Activated naive CD4-positive, alpha-beta T cell treated with anti-CD3 and anti-CD28 coated beads, Interleukin-2, amount 50 U/mL, for 72 hours (primary cell): ENCODE measurements at regions not wholly inside any gene's neighbourhood (a gene's known extent, or its start where the extent isn't known, plus 50 kb on each side); places are given as distances from the start of the nearest gene placed in this dataset.
"Not testable (repeated sequence)": the region's sequence is repeated elsewhere in the genome, so short reads cannot be mapped to it uniquely, and the experiment has no call there.

Source experiments
- ATAC-seq, 2 donors: fragments of 150-1000 bp; cut with Tn5 transposase; 2 replicates each; pipeline ENCODE4 v1.10.0; 2021; ENCODE audit warnings: mild to moderate bottlenecking in 2 of 2, moderate library complexity in 2 of 2
- DNase-seq, 2 donors: peaks; one replicate each; pipeline ENCODE4 v3.0.0; 2021 to 2022; ENCODE audit warnings: low spot score in 2 of 2
- H3K27ac Mint-ChIP-seq, 2 donors: one replicate each; pipeline ENCODE4 v1.8.0; 2022; ENCODE audit warnings: mild to moderate bottlenecking in 2 of 2, mixed read lengths in 2 of 2
- H3K36me3 Mint-ChIP-seq, 2 donors: one replicate each; pipeline ENCODE4 v1.8.0; 2022; ENCODE audit warnings: mixed read lengths in 2 of 2
- H3K9me3 Mint-ChIP-seq, 2 donors: one replicate each; pipeline ENCODE4 v1.8.0; 2022; ENCODE audit warnings: mixed read lengths in 2 of 2

GRCh38 chrX:2640436-2641150, 50.5 kb upstream of the CD99 start:
- H3K27ac Mint-ChIP-seq = no peak overlapping the region
- no peak for DNase-seq
- H3K36me3 Mint-ChIP-seq = peaks cover 16 to 24% of the 10 kb centered on the region in 2 donors
- H3K9me3 Mint-ChIP-seq = no peaks in the 10 kb centered on the region
- ATAC-seq = no peak

DNA sequence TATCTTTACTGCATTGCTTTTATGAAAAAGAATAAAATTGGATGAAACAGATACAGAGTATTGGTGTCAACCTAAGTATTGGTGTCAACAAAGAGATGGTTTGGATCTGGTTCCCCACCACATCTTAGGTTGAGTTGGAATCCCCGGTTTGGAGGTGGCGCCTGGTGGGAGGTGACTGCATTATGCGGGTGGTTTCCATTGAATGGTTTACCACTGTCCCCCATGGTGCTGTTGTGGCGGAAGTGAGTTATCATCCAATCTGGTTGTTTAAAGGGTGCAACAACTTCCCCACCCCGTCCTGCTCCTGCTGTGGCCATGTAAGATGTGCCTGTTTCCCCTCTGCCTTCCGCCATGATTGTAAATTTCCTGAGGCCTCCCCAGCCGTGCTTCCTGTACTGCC, 52.8 kb upstream of the CD99 start:
- ATAC-seq (peak in 1 of 2 donors; percentile 68), DNase-seq (no peak)
- peaks cover 16 to 25% of the 10 kb centered on the region in 2 donors for H3K36me3 Mint-ChIP-seq
- H3K27ac Mint-ChIP-seq = peak overlapping the region in 1 of 2 donors; percentile 57
- no peaks in the 10 kb centered on the region for H3K9me3 Mint-ChIP-seq

GRCh38 chrX:2635342-2635741, 55.8 kb upstream of the CD99 start:
- Mint-ChIP-seq H3K9me3 (peaks cover 24 to 27% of the 10 kb centered on the region in 2 donors), H3K27ac (no peak overlapping the region), H3K36me3 (peaks cover 43 to 55% of the 10 kb centered on the region in 2 donors)
- ATAC-seq = no peak
- DNase-seq = no peak

GRCh38 chrX:2632533-2633504, 58.3 kb upstream of the CD99 start:
- peaks cover 41 to 51% of the 10 kb centered on the region in 2 donors for H3K9me3 Mint-ChIP-seq
- peaks cover 53 to 63% of the 10 kb centered on the region in 2 donors for H3K36me3 Mint-ChIP-seq
- DNase-seq (no peak), ATAC-seq (no peak)
- peak overlapping the region; percentile 87 to 96 for H3K27ac Mint-ChIP-seq

GRCh38 chrX:2631743-2632532, 59.2 kb upstream of the CD99 start:
- peaks cover 61 to 69% of the 10 kb centered on the region in 2 donors for H3K36me3 Mint-ChIP-seq
- peaks cover 41 to 56% of the 10 kb centered on the region in 2 donors for H3K9me3 Mint-ChIP-seq
- DNase-seq (no peak), ATAC-seq (no peak)
- H3K27ac Mint-ChIP-seq = peak overlapping the region; percentile 87 to 96

GRCh38 chrX:2630935-2631742, 60.0 kb upstream of the CD99 start:
- not testable (repeated sequence) for DNase-seq, ATAC-seq
- H3K27ac Mint-ChIP-seq = peak overlapping the region; percentile 84 to 96
- H3K36me3 Mint-ChIP-seq = peaks cover 68 to 72% of the 10 kb centered on the region in 2 donors
- peaks cover 41 to 56% of the 10 kb centered on the region in 2 donors for H3K9me3 Mint-ChIP-seq

GRCh38 chrX:2630008-2630934, 60.8 kb upstream of the CD99 start:
- H3K36me3 Mint-ChIP-seq = peaks cover 70 to 72% of the 10 kb centered on the region in 2 donors
- ATAC-seq = peak in 1 of 2 donors; percentile 11
- peaks cover 41 to 56% of the 10 kb centered on the region in 2 donors for H3K9me3 Mint-ChIP-seq
- H3K27ac Mint-ChIP-seq = peak overlapping the region; percentile 84 to 96
- DNase-seq = not testable (repeated sequence)

GRCh38 chrX:2629316-2630007, 61.6 kb upstream of the CD99 start:
- ATAC-seq = peak in 1 of 2 donors; percentile 20
- peaks cover 72 to 76% of the 10 kb centered on the region in 2 donors for H3K36me3 Mint-ChIP-seq
- no peak for DNase-seq

DNA sequence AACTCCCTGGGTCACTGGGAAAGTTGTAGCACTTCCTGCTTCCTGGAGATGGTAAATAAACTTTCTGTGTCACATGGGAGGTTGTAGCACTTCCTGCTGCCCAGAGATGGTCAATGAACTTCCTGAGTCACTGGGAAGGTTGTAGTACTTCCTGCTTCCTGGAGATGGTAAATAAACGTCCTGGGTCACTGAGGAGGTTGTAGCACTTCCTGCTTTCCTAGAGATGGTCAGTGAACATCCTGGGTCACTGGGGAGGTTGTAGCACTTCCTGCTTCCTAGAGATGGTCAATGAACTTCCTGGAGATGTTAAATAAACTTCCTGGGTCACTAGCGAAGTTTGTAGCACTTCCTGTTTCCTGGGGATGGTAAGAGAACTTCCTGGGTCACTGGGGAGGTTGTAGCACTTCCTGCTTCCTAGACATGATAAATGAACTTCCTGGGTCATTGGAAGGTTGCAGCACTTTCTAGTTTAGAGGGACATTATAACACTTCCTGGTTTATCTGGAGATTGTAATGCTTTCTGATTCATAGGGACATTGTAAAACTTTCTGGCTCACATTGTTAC, 62.3 kb upstream of the CD99 start:
- ATAC-seq = peak in 1 of 2 donors; percentile 77
- no peak for DNase-seq
- Mint-ChIP-seq H3K9me3 (peaks cover 41 to 56% of the 10 kb centered on the region in 2 donors), H3K36me3 (peaks cover 72 to 76% of the 10 kb centered on the region in 2 donors), H3K27ac (peak overlapping the region; percentile 84 to 96)

More at GRCh38 chrX:2629316-2630007, 61.6 kb upstream of the CD99 start:
- Mint-ChIP-seq H3K9me3 (peaks cover 41 to 56% of the 10 kb centered on the region in 2 donors), H3K27ac (peak overlapping the region; percentile 84 to 96)

GRCh38 chrX:2627272-2627867, 63.7 kb upstream of the CD99 start:
- Mint-ChIP-seq H3K36me3 (peaks cover 71 to 80% of the 10 kb centered on the region in 2 donors), H3K9me3 (peaks cover 37 to 49% of the 10 kb centered on the region in 2 donors), H3K27ac (peak overlapping the region; percentile 63 to 96)
- peak in 1 of 2 donors; percentile 57 for DNase-seq
- ATAC-seq = peak; percentile 47 to 74

- ATAC-seq (no peak), DNase-seq (no peak)
- Mint-ChIP-seq H3K27ac (no peak overlapping the region), H3K9me3 (peaks cover 30 to 43% of the 10 kb centered on the region in 2 donors), H3K36me3 (peaks cover 66 to 74% of the 10 kb centered on the region in 2 donors)
Observed at GRCh38 chrX:2626750-2627149, 64.3 kb upstream of the CD99 start.

GRCh38 chrX:2620576-2620975, 70.5 kb upstream of the CD99 start:
- no peak for ATAC-seq
- no peak for DNase-seq
- H3K9me3 Mint-ChIP-seq = no peaks in the 10 kb centered on the region
- H3K27ac Mint-ChIP-seq = no peak overlapping the region
- H3K36me3 Mint-ChIP-seq = peaks cover 42 to 44% of the 10 kb centered on the region in 2 donors

GRCh38 chrX:2618516-2618915, 72.6 kb upstream of the CD99 start:
- DNase-seq = no peak
- Mint-ChIP-seq H3K27ac (peak overlapping the region in 1 of 2 donors; percentile 31), H3K9me3 (no peaks in the 10 kb centered on the region), H3K36me3 (peaks cover 52 to 57% of the 10 kb centered on the region in 2 donors)
- no peak for ATAC-seq
